ENCODE measurements at regions not wholly inside any gene's neighbourhood (a gene's known extent, or its start where the extent isn't known, plus 50 kb on each side); places are given as distances from the start of the nearest gene placed in this dataset.
A peak's percentile ranks its signal among the peaks of the same experiment; 100 is the strongest.

- H3K27ac ChIP-seq, result no peak overlapping the region
- no peak for DNase-seq (ENCODE audit: low spot score)
- TF ChIP-seq CTCF (IDR thresholded peaks at IDR 0.05), result no peak
- no peak overlapping the region for H3K4me3 ChIP-seq
Observed at GRCh38 chr9:134522502-134522848, 119.1 kb upstream of the COL5A1 start.

- DNase-seq (ENCODE audit: low spot score), result no peak
- TF ChIP-seq CTCF (IDR thresholded peaks at IDR 0.05), result no peak
- Histone ChIP-seq H3K4me3 (no peak overlapping the region), H3K27ac (no peak overlapping the region)
Observed at GRCh38 chr9:134522976-134523375, 118.6 kb upstream of the COL5A1 start.

- no peak for DNase-seq (ENCODE audit: low spot score)
- H3K27ac ChIP-seq, result peak overlapping the region in 1 of 2 donors; percentile 11
- TF ChIP-seq CTCF (IDR thresholded peaks at IDR 0.05), result no peak
- H3K4me3 ChIP-seq, result no peak overlapping the region
Observed at GRCh38 chr9:134525070-134525815, 116.4 kb upstream of the COL5A1 start.

GRCh38 chr9:134525841-134526583, 115.6 kb upstream of the COL5A1 start:
- DNase-seq (ENCODE audit: low spot score), result no peak
- H3K4me3 ChIP-seq, result no peak overlapping the region
- peak overlapping the region in 1 of 2 donors; percentile 37 for H3K27ac ChIP-seq

GRCh38 chr9:134526584-134527477, 114.8 kb upstream of the COL5A1 start:
- H3K27ac ChIP-seq, result peak overlapping the region in 1 of 2 donors; percentile 41
- DNase-seq (ENCODE audit: low spot score), result no peak
- no peak overlapping the region for H3K4me3 ChIP-seq
- no peak for TF ChIP-seq CTCF (IDR thresholded peaks at IDR 0.05)

More at GRCh38 chr9:134525841-134526583, 115.6 kb upstream of the COL5A1 start:
- TF ChIP-seq CTCF (IDR thresholded peaks at IDR 0.05), result no peak

- no peak overlapping the region for H3K4me3 ChIP-seq
- H3K27ac ChIP-seq, result no peak overlapping the region
- no peak for DNase-seq (ENCODE audit: low spot score)
- TF ChIP-seq CTCF (IDR thresholded peaks at IDR 0.05), result no peak
Observed at GRCh38 chr9:134530724-134531123, 110.9 kb upstream of the COL5A1 start.

Data from coronary artery (tissue), 2 donors.